Upper lobe of right lung (tissue), 1 donor: ENCODE measurements at regions not wholly inside any gene's neighbourhood (a gene's known extent, or its start where the extent isn't known, plus 50 kb on each side); places are given as distances from the start of the nearest gene placed in this dataset.

ENCODE experiments used
- ATAC-seq: fragments of 200-7000 bp; cut with Tn5 transposase; one replicate; pipeline ENCODE4 v1.9.1; 2020; ENCODE audit warnings: mild to moderate bottlenecking, moderate library complexity
- DNase-seq: peaks from one replicate; pipeline ENCODE4 v3.0.0-alpha.2; 2020
- H3K27ac ChIP-seq: fragments of 200-600 bp; one replicate; pipeline ENCODE4 v1.8.0; 2022
- H3K27me3 ChIP-seq: fragments of 200-600 bp; one replicate; pipeline ENCODE4 v1.8.0; 2022; ENCODE audit warnings: mild to moderate bottlenecking
- H3K36me3 ChIP-seq: fragments of 200-600 bp; one replicate; pipeline ENCODE4 v1.8.0; 2022
- H3K4me1 ChIP-seq: fragments of 200-600 bp; one replicate; pipeline ENCODE4 v1.8.0; 2022
- H3K4me3 ChIP-seq: fragments of 200-600 bp; one replicate; pipeline ENCODE4 v1.8.0; 2022; ENCODE audit warnings: mild to moderate bottlenecking
- H3K9me3 ChIP-seq: fragments of 200-600 bp; one replicate; pipeline ENCODE4 v1.8.0; 2022
- CTCF ChIP-seq: fragments of 200-600 bp; IDR thresholded peaks from one replicate; pipeline ENCODE4 v1.8.0; 2022; ENCODE audit warnings: antibody characterized with exemption
- intact Hi-C: fragments of 100-400 bp; cut with DNase I; formaldehyde crosslinking; loops from one replicate; pipeline ENCODE4 v1.11.0; 2022
- donor health status: DM: no; HTN: yes; CAD: no; lungs with severe emphysema.

GRCh38 chr1:40926441-40926840 is 53.1 kb upstream of the CTPS1 start:
- H3K36me3 ChIP-seq, result no peaks in the 10 kb centered on the region
- no peak for TF ChIP-seq CTCF
- no peak overlapping the region for H3K27ac ChIP-seq
- H3K4me1 ChIP-seq, result no peaks in the 10 kb centered on the region
- no peaks in the 10 kb centered on the region for H3K9me3 ChIP-seq
- H3K4me3 ChIP-seq, result no peak overlapping the region
- ATAC-seq, result no peak
- intact Hi-C loops, result no loop called here
- no peaks in the 10 kb centered on the region for H3K27me3 ChIP-seq
- DNase-seq, result no peak

GRCh38 chr1:40927781-40928180 is 51.7 kb upstream of the CTPS1 start:
- no peaks in the 10 kb centered on the region for H3K27me3 ChIP-seq
- no peaks in the 10 kb centered on the region for H3K36me3 ChIP-seq
- no peaks in the 10 kb centered on the region for H3K9me3 ChIP-seq
- no peak overlapping the region for H3K4me3 ChIP-seq
- no peak for TF ChIP-seq CTCF
- no peak overlapping the region for H3K27ac ChIP-seq
- ATAC-seq, result no peak
- DNase-seq, result no peak
- no peaks in the 10 kb centered on the region for H3K4me1 ChIP-seq
- intact Hi-C loops, result no loop called here

- no peaks in the 10 kb centered on the region for H3K27me3 ChIP-seq
- H3K9me3 ChIP-seq, result no peaks in the 10 kb centered on the region
- DNase-seq (no peak), ATAC-seq (no peak)
- no peak overlapping the region for H3K4me3 ChIP-seq
- no peaks in the 10 kb centered on the region for H3K4me1 ChIP-seq
- H3K36me3 ChIP-seq, result no peaks in the 10 kb centered on the region
- H3K27ac ChIP-seq, result no peak overlapping the region
- TF ChIP-seq CTCF, result no peak
- intact Hi-C loops, result no loop called here
These were observed 50.8 kb upstream of the CTPS1 start for GRCh38 chr1:40928699-40929098.

GRCh38 chr1:40929155-40929554 is 50.3 kb upstream of the CTPS1 start:
- no peaks in the 10 kb centered on the region for H3K4me1 ChIP-seq
- DNase-seq (no peak), ATAC-seq (no peak)
- intact Hi-C loops, result no loop called here
- H3K27ac ChIP-seq, result no peak overlapping the region
- no peaks in the 10 kb centered on the region for H3K36me3 ChIP-seq
- H3K27me3 ChIP-seq, result no peaks in the 10 kb centered on the region
- H3K4me3 ChIP-seq, result no peak overlapping the region
- H3K9me3 ChIP-seq, result no peaks in the 10 kb centered on the region
- TF ChIP-seq CTCF, result no peak
